VCaP (cell line): ENCODE measurements at regions not wholly inside any gene's neighbourhood (a gene's known extent, or its start where the extent isn't known, plus 50 kb on each side); places are given as distances from the start of the nearest gene placed in this dataset.

Experiments
- H3K27ac ChIP-seq: fragments of 450-650 bp; 2 replicates; pipeline ENCODE4 v1.5.1; 2017
- TF ChIP-seq, protein P1 (sequence below): fragments of 450-650 bp; conservative IDR thresholded peaks from 2 replicates; pipeline ENCODE4 v1.5.1; 2017; ENCODE audit warnings: mild to moderate bottlenecking, moderate library complexity

GRCh38 chr7:152905949-152906348 is 146.4 kb downstream of the ACTR3B start:
- H3K27ac ChIP-seq: no peak overlapping the region
- TF ChIP-seq, protein P1, sequence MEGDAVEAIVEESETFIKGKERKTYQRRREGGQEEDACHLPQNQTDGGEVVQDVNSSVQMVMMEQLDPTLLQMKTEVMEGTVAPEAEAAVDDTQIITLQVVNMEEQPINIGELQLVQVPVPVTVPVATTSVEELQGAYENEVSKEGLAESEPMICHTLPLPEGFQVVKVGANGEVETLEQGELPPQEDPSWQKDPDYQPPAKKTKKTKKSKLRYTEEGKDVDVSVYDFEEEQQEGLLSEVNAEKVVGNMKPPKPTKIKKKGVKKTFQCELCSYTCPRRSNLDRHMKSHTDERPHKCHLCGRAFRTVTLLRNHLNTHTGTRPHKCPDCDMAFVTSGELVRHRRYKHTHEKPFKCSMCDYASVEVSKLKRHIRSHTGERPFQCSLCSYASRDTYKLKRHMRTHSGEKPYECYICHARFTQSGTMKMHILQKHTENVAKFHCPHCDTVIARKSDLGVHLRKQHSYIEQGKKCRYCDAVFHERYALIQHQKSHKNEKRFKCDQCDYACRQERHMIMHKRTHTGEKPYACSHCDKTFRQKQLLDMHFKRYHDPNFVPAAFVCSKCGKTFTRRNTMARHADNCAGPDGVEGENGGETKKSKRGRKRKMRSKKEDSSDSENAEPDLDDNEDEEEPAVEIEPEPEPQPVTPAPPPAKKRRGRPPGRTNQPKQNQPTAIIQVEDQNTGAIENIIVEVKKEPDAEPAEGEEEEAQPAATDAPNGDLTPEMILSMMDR: no peak

- TF ChIP-seq, protein P1: no peak
- H3K27ac ChIP-seq: no peak overlapping the region
Observed at GRCh38 chr7:152907042-152907761, 147.7 kb downstream of the ACTR3B start.

GRCh38 chr7:152909280-152909679 is 149.7 kb downstream of the ACTR3B start:
- no peak overlapping the region for H3K27ac ChIP-seq
- TF ChIP-seq, protein P1: no peak

DNA sequence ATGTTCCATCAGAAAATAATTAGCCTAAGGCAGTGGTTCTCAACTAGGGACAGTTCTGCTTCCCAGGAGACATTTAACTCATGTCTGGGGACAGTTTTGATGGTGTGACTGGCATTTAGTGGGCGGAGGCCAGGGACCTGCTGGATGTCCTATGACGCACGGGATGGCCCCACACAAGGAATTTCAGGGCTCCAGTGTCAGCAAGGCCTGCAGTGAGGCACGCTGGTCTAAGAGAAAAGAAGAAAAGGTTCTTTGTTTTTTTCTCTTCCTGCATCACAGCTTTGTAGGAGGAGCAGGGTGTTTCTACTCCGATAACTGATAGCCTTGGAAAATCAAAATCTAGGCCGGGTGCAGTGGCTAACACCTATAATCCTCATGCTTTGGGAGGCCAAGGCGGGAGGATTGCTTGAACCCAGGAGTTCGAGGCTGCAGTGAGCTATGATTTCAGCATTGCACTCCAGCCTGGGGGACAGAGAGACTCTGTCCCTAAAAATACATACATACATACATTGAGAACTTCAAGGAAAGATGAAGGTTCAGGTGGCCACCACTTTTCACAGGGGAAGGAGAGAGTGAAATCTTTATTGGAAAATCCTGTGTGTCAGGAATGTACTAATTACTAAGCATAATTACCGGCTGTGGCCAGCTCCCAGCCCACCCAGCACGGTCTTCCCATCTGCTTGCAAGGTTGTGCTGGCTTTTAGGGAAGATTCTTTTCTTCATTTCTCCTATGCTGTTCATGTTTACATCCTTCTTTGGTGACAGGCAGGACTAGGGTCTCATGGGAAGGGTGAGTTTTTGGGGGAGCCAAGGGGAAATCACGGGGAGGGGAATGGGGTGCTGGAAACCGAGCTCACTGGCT is 150.4 kb downstream of the ACTR3B start:
- TF ChIP-seq, protein P1: no peak
- H3K27ac ChIP-seq: no peak overlapping the region

DNA sequence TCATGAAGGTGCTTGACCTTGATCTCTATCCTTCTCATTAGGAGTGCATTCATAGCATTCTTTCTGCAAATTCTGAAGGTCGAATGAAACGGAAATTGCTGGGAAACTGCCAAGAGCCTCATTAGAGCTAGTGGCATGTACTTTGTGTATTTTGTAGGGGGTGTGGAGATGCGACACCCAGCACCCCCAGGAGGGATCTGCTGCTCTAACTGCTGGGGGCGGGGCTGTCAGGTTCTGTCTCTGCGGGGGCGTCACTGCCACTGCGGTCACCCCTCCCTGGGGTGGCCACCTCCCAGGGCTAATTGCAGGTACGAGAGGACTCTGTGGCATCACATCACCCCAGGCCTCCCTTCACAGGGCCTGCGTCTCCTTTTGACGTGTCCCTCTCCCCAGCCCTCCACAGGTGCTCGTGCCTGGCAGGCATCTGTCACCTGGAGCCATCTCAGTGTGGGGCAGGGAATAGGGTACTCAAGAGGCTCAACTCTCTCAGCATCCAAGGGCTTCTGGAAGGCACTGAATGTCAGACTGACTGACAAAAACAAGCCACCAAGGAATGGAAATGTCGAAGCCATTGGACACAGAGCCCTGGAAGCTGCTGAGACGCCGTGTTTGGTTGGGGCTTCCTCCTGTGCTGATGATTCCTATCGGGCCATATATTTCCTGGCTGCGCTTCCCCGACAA is 151.1 kb downstream of the ACTR3B start:
- no peak overlapping the region for H3K27ac ChIP-seq
- TF ChIP-seq, protein P1: no peak

- H3K27ac ChIP-seq: no peak overlapping the region
- TF ChIP-seq, protein P1: no peak
Observed at GRCh38 chr7:152911226-152911560, 151.6 kb downstream of the ACTR3B start.

GRCh38 chr7:152911922-152912321 is 152.4 kb downstream of the ACTR3B start:
- no peak overlapping the region for H3K27ac ChIP-seq
- TF ChIP-seq, protein P1: no peak
